ENCODE measurements at regions not wholly inside any gene's neighbourhood (a gene's known extent, or its start where the extent isn't known, plus 50 kb on each side); places are given as distances from the start of the nearest gene placed in this dataset.

DNA sequence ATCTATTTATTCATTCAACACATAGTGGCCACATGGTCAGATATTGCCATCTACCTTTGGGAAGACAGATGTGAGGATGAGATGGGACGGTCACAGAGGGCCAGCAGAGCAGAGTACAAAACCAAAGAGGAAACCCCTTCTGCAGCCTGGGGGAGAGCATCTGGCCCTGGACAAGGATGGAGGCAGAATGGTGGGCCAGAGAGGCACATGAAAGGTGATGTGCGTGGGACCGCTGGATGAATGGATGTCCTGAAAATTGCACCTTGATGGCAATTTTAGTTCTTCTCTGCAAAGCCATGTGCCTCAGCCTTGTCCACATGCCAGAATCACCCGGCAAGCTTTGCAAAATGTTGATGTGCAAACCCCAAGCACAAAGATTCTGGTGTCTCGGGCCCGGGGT lies 77.4 kb upstream of the CD93 start:
- no peak for DNase-seq

DNA sequence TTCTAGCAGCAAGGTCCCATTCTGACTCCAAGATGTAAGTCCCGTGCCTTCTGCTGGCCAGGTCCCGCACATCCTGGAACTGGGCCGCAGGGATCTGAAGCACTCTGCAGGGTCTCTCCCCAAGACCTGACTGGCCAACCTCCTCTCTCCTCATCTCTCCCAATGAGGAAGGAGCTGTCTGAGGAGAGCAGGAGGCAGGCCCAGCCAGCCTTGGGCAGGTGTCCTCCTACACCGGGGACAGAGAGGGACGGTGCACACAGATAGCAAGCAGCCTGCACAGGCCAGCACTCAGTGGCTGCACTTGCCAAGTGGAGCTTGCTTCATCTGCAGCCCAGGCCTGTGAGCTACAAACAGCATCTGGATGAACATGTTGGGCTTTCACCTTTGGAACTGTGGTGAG lies 76.8 kb upstream of the CD93 start:
- no peak for DNase-seq

DNA sequence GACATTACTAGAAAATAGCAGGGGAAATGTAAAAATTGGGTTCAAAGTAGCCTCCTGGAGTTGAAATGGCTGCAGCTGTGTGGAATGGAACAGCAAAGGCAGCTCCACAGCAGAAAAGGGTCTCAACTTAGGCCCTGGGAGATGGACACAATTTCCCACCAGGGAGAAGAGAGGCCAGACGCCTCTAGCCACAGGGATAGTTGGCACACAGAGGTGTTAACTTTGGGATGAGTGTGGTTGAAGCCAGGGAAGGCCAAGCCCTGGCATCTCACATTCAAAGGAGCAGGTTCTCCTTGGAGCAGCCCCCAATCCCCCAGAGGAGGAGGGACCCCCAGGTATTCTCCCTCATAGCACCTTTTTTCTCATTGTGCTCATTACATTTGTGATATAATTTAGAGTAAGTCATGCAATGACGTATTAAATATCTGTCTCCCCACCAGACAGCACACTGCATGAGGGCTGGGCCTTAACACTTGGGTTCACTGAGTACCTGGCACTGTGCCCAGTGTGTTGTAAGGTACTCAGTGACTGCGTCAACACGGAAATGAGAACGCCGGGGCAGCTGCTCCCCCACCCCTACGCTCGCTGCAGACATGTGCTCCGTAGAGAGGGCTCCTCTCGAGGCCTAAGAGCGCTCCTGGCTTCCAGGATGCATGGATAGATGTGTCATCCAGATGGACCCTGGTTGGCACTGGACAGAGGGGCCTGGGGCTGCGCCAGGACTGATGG lies 76.0 kb upstream of the CD93 start:
- peak in 1 of 2 experiments; percentile 28 for DNase-seq

DNA sequence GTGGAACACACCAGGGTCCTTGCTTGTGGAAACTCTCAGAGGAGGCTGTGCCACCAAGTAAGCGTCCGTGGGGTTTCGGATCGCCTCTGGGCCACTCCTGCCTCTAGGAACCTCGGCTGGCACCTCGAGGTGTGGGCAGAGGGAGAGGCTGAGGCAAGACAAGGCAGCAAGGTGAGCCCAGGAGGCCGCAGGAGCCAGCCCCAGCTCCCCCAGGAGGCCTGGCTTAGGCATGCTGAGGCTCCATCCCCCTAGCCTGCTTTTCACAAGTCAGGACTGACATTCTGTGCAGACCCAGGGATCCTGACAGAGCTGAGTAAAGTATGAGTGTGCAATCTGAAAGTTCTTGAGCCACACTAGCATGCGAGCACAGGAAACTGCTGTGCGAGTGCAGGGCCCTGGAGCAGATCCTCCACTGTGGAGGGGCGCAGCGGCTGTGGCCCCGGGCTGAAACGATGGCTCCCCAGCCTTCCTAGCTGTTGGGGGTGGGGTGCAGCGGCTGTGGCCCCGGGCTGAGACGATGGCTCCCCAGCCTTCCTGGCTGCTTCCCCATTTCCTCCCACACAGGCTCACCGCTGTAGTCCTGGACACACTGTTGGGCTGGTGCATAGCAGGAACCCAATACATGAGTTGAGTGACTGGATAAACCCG lies 75.2 kb upstream of the CD93 start:
- DNase-seq, result peak; percentile 77

DNA sequence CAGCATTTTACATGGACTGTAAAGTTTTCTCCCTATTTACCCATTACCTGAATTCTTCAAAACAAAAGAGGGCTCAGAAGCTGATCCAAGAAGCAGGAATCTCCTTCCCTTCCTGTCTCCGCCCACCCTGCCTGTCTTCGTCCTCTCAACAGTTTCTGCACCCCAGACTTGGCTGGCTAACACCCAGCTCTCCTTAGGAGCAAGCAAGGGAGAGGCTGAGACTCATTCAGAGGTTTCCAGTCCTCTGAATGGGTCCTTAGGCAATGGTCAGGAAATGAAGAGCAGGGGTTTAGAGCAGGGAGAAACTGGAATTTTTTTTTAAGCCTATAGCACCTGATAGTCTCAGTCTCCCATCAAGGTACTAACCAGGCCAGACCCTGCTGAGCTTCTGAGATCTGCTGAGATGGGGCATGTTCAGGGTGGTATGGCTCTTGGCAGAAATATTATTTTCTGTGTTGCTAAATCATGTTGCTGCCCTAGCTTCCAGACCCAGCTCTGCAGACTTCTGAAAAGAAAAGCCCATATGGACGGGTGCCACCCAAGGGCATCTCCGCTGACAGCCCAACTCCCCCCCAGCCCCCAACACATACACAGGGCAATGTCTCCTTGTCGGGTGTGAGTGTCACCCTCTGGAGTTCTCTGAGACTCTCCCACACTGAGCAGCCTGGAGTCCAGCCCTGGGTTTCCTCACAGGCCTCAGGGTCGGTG lies 74.6 kb upstream of the CD93 start:
- no peak for DNase-seq

DNA sequence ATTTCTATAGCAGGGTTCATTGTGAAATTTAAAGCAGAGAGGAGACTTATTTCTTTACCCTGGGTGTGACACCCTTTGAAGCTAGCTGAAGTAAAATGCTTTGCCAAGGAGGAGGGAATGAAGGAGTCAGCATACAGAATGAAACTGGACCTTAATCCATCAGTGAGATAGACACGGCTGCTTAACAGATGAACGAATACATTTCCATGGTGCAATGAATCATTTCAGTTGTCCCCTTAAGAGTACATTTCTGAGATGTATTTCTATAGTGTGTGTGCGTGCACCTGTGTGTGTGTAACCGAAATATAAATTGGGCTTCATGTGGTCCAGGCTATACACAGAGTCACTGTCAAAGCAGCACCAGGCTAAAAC lies 73.8 kb upstream of the CD93 start:
- no peak for DNase-seq

GRCh38 chr20:23159256-23159946 lies 73.3 kb upstream of the CD93 start:
- peak; percentile 56 to 57 for DNase-seq

DNA sequence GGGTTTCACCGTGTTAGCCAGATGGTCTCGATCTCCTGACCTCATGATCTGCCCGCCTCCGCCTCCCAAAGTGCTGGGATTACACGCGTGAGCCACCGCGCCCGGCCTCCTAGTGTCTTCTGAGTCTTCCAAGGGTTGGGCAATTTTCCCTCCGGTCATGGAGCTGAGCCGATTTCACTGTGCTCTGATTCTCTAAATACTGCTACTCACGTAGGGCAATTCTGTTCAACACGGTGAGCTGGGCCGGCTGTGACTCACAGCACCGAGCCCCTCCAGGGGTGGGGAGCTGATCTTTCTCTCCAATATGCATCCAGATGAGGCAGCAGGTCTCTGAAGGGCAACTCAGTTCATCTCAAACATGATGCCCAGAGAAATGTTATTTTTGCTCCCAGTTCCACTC lies 71.6 kb upstream of the CD93 start:
- no peak for DNase-seq

DNA sequence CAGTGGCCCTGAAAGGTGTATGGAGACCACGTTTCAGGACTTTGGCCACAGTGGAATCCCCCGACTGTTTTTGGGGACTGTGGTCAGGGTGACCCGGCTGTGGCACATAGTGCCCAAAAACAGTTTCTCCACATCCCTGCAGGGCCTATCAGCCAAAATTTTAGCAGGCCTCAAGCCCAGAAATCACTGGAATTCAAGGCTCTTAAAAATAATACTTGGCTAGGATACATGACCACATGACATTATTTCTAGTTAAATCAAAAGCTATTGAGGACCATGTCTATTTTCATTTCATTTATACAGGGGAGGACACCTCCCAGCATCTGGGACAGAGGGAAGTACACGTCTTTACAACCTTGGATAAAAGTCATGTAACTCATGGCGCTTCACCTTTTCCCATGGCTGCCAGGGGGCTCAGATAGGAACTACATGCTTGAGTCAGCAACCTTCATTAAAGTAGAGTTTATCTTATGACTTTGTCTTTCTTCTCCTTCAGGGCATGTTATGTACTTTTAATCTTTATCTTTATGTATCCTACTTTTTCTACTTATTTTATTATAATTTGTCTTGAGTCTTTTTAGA lies 70.8 kb upstream of the CD93 start:
- DNase-seq, result no peak

- DNase-seq, result peak; percentile 85 to 86
These were observed 70.2 kb upstream of the CD93 start for GRCh38 chr20:23156170-23156841.

- peak; percentile 83 to 86 for DNase-seq
These were observed 69.0 kb upstream of the CD93 start for GRCh38 chr20:23155141-23155590.

GRCh38 chr20:23153696-23154341 lies 67.7 kb upstream of the CD93 start:
- DNase-seq, result no peak

- DNase-seq, result no peak
These were observed 66.8 kb upstream of the CD93 start for GRCh38 chr20:23152902-23153301.

GRCh38 chr20:23152308-23152892 lies 66.3 kb upstream of the CD93 start:
- DNase-seq, result peak; percentile 35 to 53

- DNase-seq, result no peak
These were observed 65.8 kb upstream of the CD93 start for GRCh38 chr20:23151885-23152284.

DNA sequence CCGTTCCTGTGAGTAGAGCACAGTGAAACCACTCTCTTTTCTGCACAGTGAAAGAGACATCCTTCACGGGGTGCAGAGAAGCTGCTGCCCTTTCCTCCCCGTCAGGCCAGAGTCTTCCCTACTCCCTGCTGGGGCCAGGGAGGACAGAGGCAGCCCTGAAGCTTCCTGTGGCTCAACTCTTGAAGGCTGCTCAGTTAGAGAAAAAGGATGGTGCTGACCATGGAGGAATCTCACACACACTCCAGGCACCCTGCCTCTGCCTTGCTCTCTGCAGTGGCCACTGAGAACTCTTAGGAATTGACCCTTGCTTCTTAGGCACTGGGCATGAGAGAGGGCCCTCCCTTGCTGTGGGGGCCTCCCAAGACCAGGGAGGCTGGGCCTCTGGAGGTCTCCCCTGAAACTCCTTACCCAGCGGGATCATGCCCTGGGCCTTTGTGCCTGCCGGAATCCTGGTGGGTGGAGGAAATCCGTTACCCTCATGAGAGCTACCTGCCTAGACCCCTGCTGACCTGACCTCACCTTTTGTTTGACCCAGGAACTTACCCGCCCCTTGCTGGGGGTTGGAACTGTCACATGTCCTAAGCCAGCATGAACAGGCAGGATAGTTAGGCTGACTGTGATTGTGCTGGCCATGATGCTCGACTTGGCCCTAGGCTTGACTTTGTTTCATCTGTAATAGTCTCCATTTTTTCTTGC lies 65.0 kb upstream of the CD93 start:
- no peak for DNase-seq

GRCh38 chr20:23150304-23151007 lies 64.3 kb upstream of the CD93 start:
- DNase-seq, result no peak

- no peak for DNase-seq
These were observed 63.6 kb upstream of the CD93 start for GRCh38 chr20:23149623-23150279.

DNA sequence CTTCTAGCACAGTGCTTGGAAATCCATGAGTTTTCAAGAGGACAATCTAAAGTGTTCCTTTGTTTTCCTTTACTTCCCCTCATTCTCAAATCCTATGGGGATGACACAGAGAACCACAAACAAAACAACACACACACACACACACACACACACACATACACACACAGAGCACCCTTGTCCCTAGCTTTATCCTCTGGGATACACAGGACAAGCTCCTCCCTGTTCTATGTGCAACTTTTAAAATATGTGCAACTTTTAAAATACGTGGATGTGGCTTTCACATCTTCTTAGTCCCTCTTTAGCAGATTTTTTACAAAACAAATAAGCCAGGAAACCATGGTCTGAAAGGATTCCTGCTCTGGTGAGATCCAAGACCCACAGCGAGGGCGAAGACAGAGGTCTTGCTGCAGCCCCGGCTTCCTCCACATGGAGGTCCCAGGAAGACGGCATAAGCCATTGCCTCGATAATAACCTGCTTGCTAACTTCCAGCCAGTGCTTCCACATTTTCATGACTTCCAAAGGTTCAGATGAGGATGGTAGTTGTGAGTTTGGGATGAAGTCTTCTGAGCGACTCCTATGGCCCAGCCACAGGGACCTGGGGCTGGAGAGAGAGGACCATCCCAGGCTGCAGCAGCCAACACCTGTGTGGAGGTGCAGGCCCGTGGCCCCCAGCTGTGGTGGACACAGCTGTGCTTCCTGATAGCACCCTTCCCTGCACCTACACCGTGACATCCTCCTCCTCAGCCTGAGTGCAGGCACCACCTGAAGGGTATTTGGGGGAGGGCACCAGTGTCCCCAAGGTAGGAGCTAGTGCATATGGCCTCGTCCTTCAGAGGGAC lies 62.8 kb upstream of the CD93 start:
- DNase-seq, result no peak
